ENCODE measurements at regions not wholly inside any gene's neighbourhood (a gene's known extent, or its start where the extent isn't known, plus 50 kb on each side); places are given as distances from the start of the nearest gene placed in this dataset.

- TF ChIP-seq CTCF (IDR thresholded peaks at IDR 0.05) = no peak
- no peak for TF ChIP-seq EP300 (IDR thresholded peaks at IDR 0.05)
- TF ChIP-seq POLR2A (IDR thresholded peaks at IDR 0.05) = no peak
- TF ChIP-seq POLR2AphosphoS5 (IDR thresholded peaks at IDR 0.05) = no peak
These were observed 589.2 kb upstream of the SALL3 start for GRCh38 chr18:78390348-78390951.

Measured in sigmoid colon (tissue), 4 donors.